ENCODE measurements at regions not wholly inside any gene's neighbourhood (a gene's known extent, or its start where the extent isn't known, plus 50 kb on each side); places are given as distances from the start of the nearest gene placed in this dataset.

DNA sequence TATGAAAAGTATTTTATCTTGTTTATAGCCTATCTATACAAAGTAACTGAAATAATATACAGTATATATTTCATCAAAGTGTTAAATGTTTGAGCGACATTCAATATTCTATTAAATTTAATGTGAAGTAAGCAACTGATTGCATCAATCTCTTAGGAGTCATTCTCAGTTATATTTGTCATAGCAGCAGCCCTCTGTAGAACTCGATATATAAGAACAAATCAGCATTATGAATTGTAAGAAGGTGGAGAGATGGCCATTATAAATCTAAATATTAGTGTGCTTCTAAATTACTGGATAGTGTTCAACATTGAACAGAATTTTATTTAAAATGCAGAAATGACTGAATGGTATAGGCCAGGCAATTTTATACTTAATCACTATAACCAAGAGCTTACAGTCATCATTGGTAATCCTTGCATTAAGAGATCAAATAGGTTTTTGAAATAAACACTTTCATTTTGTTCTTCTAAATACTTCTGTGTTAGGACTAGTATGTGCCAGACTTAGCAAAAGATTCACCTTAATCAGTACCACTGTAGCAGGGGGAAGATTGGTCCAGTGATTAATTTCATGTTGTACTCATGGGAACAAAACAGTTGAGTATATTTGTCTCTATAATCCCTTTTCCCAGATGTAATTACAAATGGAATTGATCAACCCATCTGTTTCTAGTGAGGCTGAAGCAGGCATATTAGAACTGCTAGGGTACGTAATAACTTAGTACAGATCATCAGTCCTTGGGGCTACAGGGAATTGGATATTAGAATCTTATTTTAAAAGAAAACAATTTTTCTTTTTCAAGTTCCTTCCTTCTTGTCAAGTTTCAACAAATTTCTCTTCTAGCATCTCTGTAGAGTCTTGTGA is 108.3 kb upstream of the TYRP1 start:
- no peak for ATAC-seq (ENCODE audit: low read depth)

More for the DNA sequence above, 108.3 kb upstream of the TYRP1 start:
- no peaks in the 10 kb centered on the region for H3K9me3 ChIP-seq (ENCODE audit: control insufficient read depth, insufficient read depth, low read length)
- H2BK20ac ChIP-seq (ENCODE audit: low read depth, low read length): no peak overlapping the region
- no peak overlapping the region for H4K5ac ChIP-seq (ENCODE audit: low read depth, low read length)
- WGBS, 2 experiments (ENCODE audit: extremely low coverage in 2 of 2, insufficient read length in 1 of 2): no CpG with 5 or more reads among the region's 3 CpGs
- no peak overlapping the region for H2AFZ ChIP-seq (replicated peaks; ENCODE audit: low read length, poor library complexity)
- H3K14ac ChIP-seq (replicated peaks; ENCODE audit: low read depth, low read length): no peak overlapping the region
- H3K4me2 ChIP-seq (ENCODE audit: low read depth, low read length): no peak overlapping the region
- no peak overlapping the region for H3K4me3 ChIP-seq (ENCODE audit: insufficient read depth, low read depth, low read length)
- no peak overlapping the region for H2BK5ac ChIP-seq (ENCODE audit: low read depth, low read length, poor library complexity, severe bottlenecking)
- no peak overlapping the region for H4K91ac ChIP-seq (ENCODE audit: insufficient read depth, low read depth, low read length)
- in situ Hi-C loops (cut with MboI; ENCODE audit: low sequenced_read_pairs) (no loop called here), intact Hi-C loops (cut with micrococcal nuclease) (no loop called here), dilution Hi-C loops (cut with HindIII; ENCODE audit: low sequenced_read_pairs, unreplicated experiment) (no loop called here)
- no peak overlapping the region for H3K9ac ChIP-seq (ENCODE audit: low read depth, low read length)
- H3K9me1 ChIP-seq (ENCODE audit: insufficient read depth, low read length): no peaks in the 10 kb centered on the region
- no TSS peak for BruUV-seq (replicated peaks)
- TF ChIP-seq SMC3 (IDR thresholded peaks at IDR 0.05; ENCODE audit: low read depth, low read length): no peak
- TF ChIP-seq, protein P1, sequence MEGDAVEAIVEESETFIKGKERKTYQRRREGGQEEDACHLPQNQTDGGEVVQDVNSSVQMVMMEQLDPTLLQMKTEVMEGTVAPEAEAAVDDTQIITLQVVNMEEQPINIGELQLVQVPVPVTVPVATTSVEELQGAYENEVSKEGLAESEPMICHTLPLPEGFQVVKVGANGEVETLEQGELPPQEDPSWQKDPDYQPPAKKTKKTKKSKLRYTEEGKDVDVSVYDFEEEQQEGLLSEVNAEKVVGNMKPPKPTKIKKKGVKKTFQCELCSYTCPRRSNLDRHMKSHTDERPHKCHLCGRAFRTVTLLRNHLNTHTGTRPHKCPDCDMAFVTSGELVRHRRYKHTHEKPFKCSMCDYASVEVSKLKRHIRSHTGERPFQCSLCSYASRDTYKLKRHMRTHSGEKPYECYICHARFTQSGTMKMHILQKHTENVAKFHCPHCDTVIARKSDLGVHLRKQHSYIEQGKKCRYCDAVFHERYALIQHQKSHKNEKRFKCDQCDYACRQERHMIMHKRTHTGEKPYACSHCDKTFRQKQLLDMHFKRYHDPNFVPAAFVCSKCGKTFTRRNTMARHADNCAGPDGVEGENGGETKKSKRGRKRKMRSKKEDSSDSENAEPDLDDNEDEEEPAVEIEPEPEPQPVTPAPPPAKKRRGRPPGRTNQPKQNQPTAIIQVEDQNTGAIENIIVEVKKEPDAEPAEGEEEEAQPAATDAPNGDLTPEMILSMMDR (conservative IDR thresholded peaks at IDR 0.05; ENCODE audit: low read depth, low read length): no peak
- TF ChIP-seq RCOR1 (IDR thresholded peaks at IDR 0.05; ENCODE audit: insufficient replicate concordance, low read length): no peak
- TF ChIP-seq POLR2A (IDR thresholded peaks at IDR 0.05; ENCODE audit: low read depth, low read length): no peak
- TF ChIP-seq MAFK (IDR thresholded peaks at IDR 0.05; ENCODE audit: low read depth, low read length): no peak
- no peak for TF ChIP-seq MAZ (IDR thresholded peaks at IDR 0.05; ENCODE audit: borderline replicate concordance, low read depth, low read length)
- TF ChIP-seq CEBPB (IDR thresholded peaks at IDR 0.05; ENCODE audit: low read depth, low read length): no peak
- no peak for TF ChIP-seq CHD1 (IDR thresholded peaks at IDR 0.05; ENCODE audit: low read depth, low read length)
- no peak for TF ChIP-seq RAD21 (IDR thresholded peaks at IDR 0.05; ENCODE audit: low read length)
- no peak for TF ChIP-seq FOS (IDR thresholded peaks at IDR 0.05; ENCODE audit: low read depth, low read length)
- no peak for TF ChIP-seq NFE2L2 (IDR thresholded peaks at IDR 0.05; ENCODE audit: low read depth, low read length)
- TF ChIP-seq, protein P2, sequence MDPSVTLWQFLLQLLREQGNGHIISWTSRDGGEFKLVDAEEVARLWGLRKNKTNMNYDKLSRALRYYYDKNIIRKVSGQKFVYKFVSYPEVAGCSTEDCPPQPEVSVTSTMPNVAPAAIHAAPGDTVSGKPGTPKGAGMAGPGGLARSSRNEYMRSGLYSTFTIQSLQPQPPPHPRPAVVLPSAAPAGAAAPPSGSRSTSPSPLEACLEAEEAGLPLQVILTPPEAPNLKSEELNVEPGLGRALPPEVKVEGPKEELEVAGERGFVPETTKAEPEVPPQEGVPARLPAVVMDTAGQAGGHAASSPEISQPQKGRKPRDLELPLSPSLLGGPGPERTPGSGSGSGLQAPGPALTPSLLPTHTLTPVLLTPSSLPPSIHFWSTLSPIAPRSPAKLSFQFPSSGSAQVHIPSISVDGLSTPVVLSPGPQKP (IDR thresholded peaks at IDR 0.05; ENCODE audit: borderline replicate concordance, low read depth, low read length): no peak
- TF ChIP-seq BHLHE40 (IDR thresholded peaks at IDR 0.05; ENCODE audit: low read depth, low read length): no peak
- no peak for TF ChIP-seq RFX5 (IDR thresholded peaks at IDR 0.05; ENCODE audit: low read depth, low read length)
- TF ChIP-seq USF2 (IDR thresholded peaks at IDR 0.05; ENCODE audit: low read depth, low read length): no peak
- no peak for TF ChIP-seq MXI1 (IDR thresholded peaks at IDR 0.05; ENCODE audit: borderline replicate concordance, low read depth, low read length)
- POLR2A ChIA-PET (ENCODE audit: unreplicated experiment): no interaction called here
- no peaks in the 10 kb centered on the region for H3K4me1 ChIP-seq (ENCODE audit: control insufficient read depth, insufficient read depth, low read length)
- no peak overlapping the region for H3K56ac ChIP-seq (ENCODE audit: extremely low read depth, insufficient read depth, low read length)
- no peak overlapping the region for H4K8ac ChIP-seq (ENCODE audit: low read depth in 2 of 2, low read length in 2 of 2)
- H3K4ac ChIP-seq (ENCODE audit: low read depth, low read length): no peak overlapping the region
- H3K36me3 ChIP-seq (ENCODE audit: control insufficient read depth, insufficient read depth, low read length): no peaks in the 10 kb centered on the region
- H2AK9ac ChIP-seq (replicated peaks; ENCODE audit: low read depth, low read length, poor library complexity): no peak overlapping the region
- H3K18ac ChIP-seq (ENCODE audit: low read depth, low read length): no peak overlapping the region
- no peaks in the 10 kb centered on the region for H4K20me1 ChIP-seq (ENCODE audit: insufficient read depth, low read length)
- no peak overlapping the region for H3K27ac ChIP-seq (ENCODE audit: insufficient read depth, low read length)
- H2BK15ac ChIP-seq (ENCODE audit: low read depth, low read length): no peak overlapping the region
- no peak overlapping the region for H3K23ac ChIP-seq (ENCODE audit: low read depth, low read length)
- DNase-seq: no peak
- no peak overlapping the region for H2BK120ac ChIP-seq (ENCODE audit: low read depth, low read length)
- CTCF ChIA-PET: no interaction called here
- no peaks in the 10 kb centered on the region for H3K27me3 ChIP-seq (ENCODE audit: control insufficient read depth, insufficient read depth, low read length)
- no peak overlapping the region for H2AK5ac ChIP-seq (ENCODE audit: low read depth, low read length)
- no peaks in the 10 kb centered on the region for H3K79me1 ChIP-seq (ENCODE audit: low read depth in 1 of 2, low read length in 2 of 2)

Measured in IMR-90 (cell line).